CD4-positive, CD25-positive, alpha-beta regulatory T cell (primary cell): ENCODE measurements at regions not wholly inside any gene's neighbourhood (a gene's known extent, or its start where the extent isn't known, plus 50 kb on each side); places are given as distances from the start of the nearest gene placed in this dataset.
"Not testable (repeated sequence)": the region's sequence is repeated elsewhere in the genome, so short reads cannot be mapped to it uniquely, and the experiment has no call there.

Source experiments
- ATAC-seq, 2 donors: fragments of 150-1000 bp; cut with Tn5 transposase; one replicate each; pipeline ENCODE4 v1.10.0; 2021; ENCODE audit warnings: low read depth in 2 of 2, moderate number of reproducible peaks in 2 of 2, moderate library complexity in 1 of 2
- DNase-seq, 3 donors: peaks; one replicate each; pipeline versions ENCODE4 v3.0.0 to v3.0.0-alpha.2; 2012 to 2022; ENCODE audit warnings: mixed read lengths in 1 of 3
- H3K27ac ChIP-seq: one replicate; pipeline ENCODE4 v1.7.0; 2013; ENCODE audit warnings: mild to moderate bottlenecking, low read length; ENCODE audit not compliant: insufficient read depth, poor library complexity, severe bottlenecking
- H3K27me3 ChIP-seq: one replicate; pipeline ENCODE4 v1.7.0; 2013; ENCODE audit warnings: low read length; ENCODE audit not compliant: control insufficient read depth, insufficient read depth
- H3K36me3 ChIP-seq: one replicate; pipeline ENCODE4 v1.7.0; 2013; ENCODE audit warnings: mild to moderate bottlenecking, low read length, moderate library complexity; ENCODE audit not compliant: control insufficient read depth, insufficient read depth
- H3K4me1 ChIP-seq: 2 replicates; pipeline ENCODE4 v1.7.0; 2013; ENCODE audit warnings: mild to moderate bottlenecking, low read length; ENCODE audit not compliant: insufficient read depth, control insufficient read depth, poor library complexity, severe bottlenecking
- H3K4me3 ChIP-seq: one replicate; pipeline ENCODE4 v1.7.0; 2013; ENCODE audit warnings: low read depth, mild to moderate bottlenecking, low read length, moderate library complexity
- H3K9me3 ChIP-seq, 2 experiments: 1 replicate in 1 of 2; 2 replicates in 1 of 2; pipeline ENCODE4 v1.7.0; 2013; ENCODE audit warnings: low read length in 2 of 2, mild to moderate bottlenecking in 1 of 2, moderate library complexity in 1 of 2; ENCODE audit not compliant: control insufficient read depth in 2 of 2
- H3K27ac Mint-ChIP-seq, 3 donors: one replicate each; pipeline ENCODE4 v1.8.0; 2020 to 2022; ENCODE audit warnings: mild to moderate bottlenecking in 3 of 3, mixed read lengths in 3 of 3, moderate library complexity in 2 of 3
- H3K27me3 Mint-ChIP-seq: one replicate; pipeline ENCODE4 v1.8.0; 2022; ENCODE audit warnings: mild to moderate bottlenecking, mixed read lengths
- H3K36me3 Mint-ChIP-seq: one replicate; pipeline ENCODE4 v1.8.0; 2020; ENCODE audit warnings: mixed read lengths
- H3K4me1 Mint-ChIP-seq, 4 donors: one replicate each; pipeline ENCODE4 v1.8.0; 2020 to 2022; ENCODE audit warnings: mixed read lengths in 4 of 4, mild to moderate bottlenecking in 1 of 4
- H3K4me3 Mint-ChIP-seq, 4 donors: one replicate each; pipeline ENCODE4 v1.8.0; 2020 to 2022; ENCODE audit warnings: mild to moderate bottlenecking in 4 of 4, mixed read lengths in 4 of 4, moderate library complexity in 3 of 4
- H3K9me3 Mint-ChIP-seq, 7 donors: one replicate each; pipeline ENCODE4 v1.8.0; 2020 to 2022; ENCODE audit warnings: mixed read lengths in 7 of 7, mild to moderate bottlenecking in 3 of 7, moderate library complexity in 2 of 7

DNA sequence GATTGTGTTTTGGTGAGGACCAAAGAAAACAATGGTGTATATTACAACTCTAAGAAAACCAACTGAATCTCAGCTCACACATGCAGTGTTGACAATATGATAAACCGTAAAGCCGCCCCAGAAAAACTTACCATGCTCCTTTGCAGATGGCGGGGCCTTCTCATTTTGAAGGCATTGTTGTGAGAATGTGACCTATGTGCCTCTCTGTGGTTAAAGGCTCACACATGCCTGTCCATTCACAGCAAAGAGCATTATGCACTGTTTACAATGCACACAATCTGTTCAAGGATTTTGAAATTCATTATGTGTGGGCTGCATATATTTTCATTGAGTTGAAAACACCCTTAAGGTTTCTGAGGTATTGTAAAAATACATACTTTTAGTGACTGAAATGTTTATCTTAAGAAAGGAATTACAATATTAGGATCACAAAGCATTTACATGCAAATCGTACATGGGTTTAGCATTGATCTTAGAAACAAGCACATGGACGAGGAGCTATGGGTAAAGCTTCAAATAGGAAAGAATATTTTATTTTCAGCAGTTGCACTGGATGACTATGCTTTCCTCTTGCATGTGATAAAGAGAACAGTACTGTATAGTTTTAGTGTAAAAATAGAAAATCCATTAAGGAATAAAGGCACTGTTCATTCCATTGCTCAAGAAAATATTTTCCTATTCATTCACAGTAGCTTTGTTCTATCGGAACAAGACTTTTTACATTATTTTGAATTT is 334.3 kb downstream of the ARL4A start:
- no peaks in the 10 kb centered on the region for H3K9me3 ChIP-seq
- ATAC-seq, result no peak
- no peak overlapping the region for H3K4me3 Mint-ChIP-seq
- no peaks in the 10 kb centered on the region for H3K27me3 Mint-ChIP-seq
- H3K27ac ChIP-seq, result no peak overlapping the region
- H3K36me3 Mint-ChIP-seq, result no peaks in the 10 kb centered on the region
- no peaks in the 10 kb centered on the region for H3K9me3 Mint-ChIP-seq
- H3K4me3 ChIP-seq, result no peak overlapping the region
- no peaks in the 10 kb centered on the region for H3K4me1 Mint-ChIP-seq
- no peak for DNase-seq
- H3K36me3 ChIP-seq, result no peaks in the 10 kb centered on the region
- no peak overlapping the region for H3K27ac Mint-ChIP-seq
- H3K4me1 ChIP-seq, result no peaks in the 10 kb centered on the region
- no peaks in the 10 kb centered on the region for H3K27me3 ChIP-seq

DNA sequence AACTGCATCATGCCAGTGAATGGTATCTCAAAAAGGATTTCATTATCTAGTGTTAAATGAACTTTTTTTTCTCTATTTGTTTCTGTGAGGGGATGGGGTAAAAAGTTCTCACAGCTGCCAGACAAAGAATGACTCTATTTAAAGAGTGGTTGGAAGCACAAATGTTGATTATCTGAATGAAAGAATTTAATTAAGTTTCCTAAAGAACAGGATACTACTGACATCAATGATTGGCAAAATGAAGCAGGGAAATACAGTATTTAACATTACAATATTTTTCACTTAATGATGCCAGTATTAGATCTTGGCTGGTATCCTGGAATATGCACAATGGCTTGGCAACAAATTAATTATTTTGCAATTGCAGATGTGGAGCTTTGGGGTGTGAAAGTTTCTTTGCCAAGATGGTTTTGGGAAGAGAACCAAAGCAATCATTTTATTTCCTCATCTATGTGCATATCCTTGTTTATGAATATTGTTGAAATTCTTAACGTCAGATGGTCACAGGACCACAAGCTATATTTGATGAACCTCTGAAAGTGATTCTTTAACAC is 336.8 kb downstream of the ARL4A start:
- Mint-ChIP-seq H3K27me3 (no peaks in the 10 kb centered on the region), H3K4me1 (no peaks in the 10 kb centered on the region), H3K4me3 (no peak overlapping the region), H3K36me3 (no peaks in the 10 kb centered on the region), H3K9me3 (no peaks in the 10 kb centered on the region), H3K27ac (no peak overlapping the region)
- DNase-seq (no peak), ATAC-seq (no peak)
- no peaks in the 10 kb centered on the region for H3K27me3 ChIP-seq
- no peaks in the 10 kb centered on the region for H3K36me3 ChIP-seq
- no peaks in the 10 kb centered on the region for H3K4me1 ChIP-seq
- H3K4me3 ChIP-seq, result no peak overlapping the region
- H3K9me3 ChIP-seq, result no peaks in the 10 kb centered on the region
- no peak overlapping the region for H3K27ac ChIP-seq

DNA sequence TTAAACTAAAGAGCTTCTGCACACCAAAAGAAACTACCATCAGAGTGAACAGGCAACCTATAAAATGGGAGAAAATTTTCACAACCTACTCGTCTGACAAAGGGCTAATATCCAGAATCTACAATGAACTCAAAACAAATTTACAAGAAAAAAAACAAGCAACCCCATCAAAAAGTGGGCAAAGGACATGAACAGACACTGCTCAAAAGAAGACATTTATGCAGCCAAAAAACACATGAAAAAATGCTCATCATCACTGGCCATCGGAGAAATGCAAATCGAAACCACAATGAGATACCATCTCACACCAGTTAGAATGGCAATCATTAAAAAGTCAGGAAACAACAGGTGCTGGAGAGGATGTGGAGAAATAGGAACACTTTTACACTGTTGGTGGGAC is 337.6 kb downstream of the ARL4A start:
- H3K4me1 ChIP-seq, H3K4me1 Mint-ChIP-seq, H3K27me3 Mint-ChIP-seq, H3K9me3 ChIP-seq, H3K4me3 ChIP-seq, DNase-seq, H3K36me3 Mint-ChIP-seq, H3K27ac ChIP-seq, H3K9me3 Mint-ChIP-seq, H3K36me3 ChIP-seq, H3K4me3 Mint-ChIP-seq, H3K27ac Mint-ChIP-seq, H3K27me3 ChIP-seq, ATAC-seq: not testable (repeated sequence)

DNA sequence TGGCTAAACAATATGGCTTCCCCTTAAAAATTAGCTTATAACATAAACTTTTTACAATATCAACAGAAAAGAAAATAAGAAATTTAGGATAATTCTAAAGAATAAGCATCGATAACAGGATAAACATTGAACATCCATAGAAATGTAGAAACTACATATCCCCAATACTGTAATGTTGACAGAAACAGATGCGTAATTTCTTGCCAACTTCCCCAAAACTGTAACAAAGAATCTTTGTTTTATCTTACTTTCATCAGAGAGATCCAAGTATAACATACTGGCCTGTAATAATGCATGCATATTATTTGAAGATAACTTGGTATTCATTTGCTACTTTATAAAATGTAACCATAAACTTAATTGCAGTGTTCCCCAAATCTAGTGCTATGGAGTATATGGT is 339.9 kb downstream of the ARL4A start:
- Mint-ChIP-seq H3K36me3 (no peaks in the 10 kb centered on the region), H3K9me3 (no peaks in the 10 kb centered on the region), H3K4me3 (no peak overlapping the region), H3K27ac (no peak overlapping the region), H3K27me3 (no peaks in the 10 kb centered on the region), H3K4me1 (no peaks in the 10 kb centered on the region)
- no peak for DNase-seq
- Histone ChIP-seq H3K27me3 (no peaks in the 10 kb centered on the region), H3K4me1 (no peaks in the 10 kb centered on the region), H3K27ac (no peak overlapping the region), H3K4me3 (no peak overlapping the region), H3K9me3 (no peaks in the 10 kb centered on the region), H3K36me3 (no peaks in the 10 kb centered on the region)
- ATAC-seq, result no peak

DNA sequence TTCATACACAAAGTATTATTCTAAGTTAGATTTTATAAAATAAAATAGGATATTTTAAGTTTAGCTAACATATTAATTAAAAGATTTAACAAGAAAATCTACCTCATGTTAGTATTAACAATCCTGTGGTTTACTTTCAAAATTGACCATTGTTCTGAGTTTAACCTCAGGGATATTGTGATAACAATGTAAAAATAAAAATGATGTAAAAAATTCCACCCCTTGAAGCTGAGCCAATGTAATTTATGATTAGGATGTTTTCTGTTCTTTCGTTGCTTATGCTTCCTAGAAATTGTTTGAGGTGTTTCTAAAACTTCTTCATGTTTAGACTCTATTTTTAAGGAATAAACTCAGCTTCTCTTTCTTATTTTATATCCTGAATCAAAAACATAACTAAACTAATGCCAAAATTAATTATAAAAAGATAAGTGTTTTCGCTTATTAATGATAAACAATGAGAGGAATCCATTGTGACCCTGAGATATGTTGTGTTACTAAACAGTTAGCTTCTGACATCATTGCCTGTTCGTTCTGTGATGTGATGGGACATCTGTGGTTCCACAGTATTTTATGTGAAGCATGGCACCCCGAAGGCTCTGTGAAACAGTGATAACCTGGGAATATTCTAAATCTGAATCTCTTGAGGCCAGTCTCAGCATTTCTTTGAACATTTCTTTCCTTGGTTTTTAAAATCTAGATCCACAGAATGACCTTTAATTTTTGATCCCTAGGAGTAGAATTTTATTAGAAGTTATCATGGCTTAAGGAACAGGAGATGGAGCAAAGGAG is 340.8 kb downstream of the ARL4A start:
- Mint-ChIP-seq H3K4me1 (no peaks in the 10 kb centered on the region), H3K4me3 (no peak overlapping the region), H3K36me3 (no peaks in the 10 kb centered on the region), H3K27me3 (no peaks in the 10 kb centered on the region), H3K27ac (no peak overlapping the region), H3K9me3 (no peaks in the 10 kb centered on the region)
- Histone ChIP-seq H3K4me3 (no peak overlapping the region), H3K27ac (no peak overlapping the region), H3K4me1 (no peaks in the 10 kb centered on the region), H3K27me3 (no peaks in the 10 kb centered on the region), H3K36me3 (no peaks in the 10 kb centered on the region), H3K9me3 (no peaks in the 10 kb centered on the region)
- DNase-seq, result no peak
- ATAC-seq, result no peak

DNA sequence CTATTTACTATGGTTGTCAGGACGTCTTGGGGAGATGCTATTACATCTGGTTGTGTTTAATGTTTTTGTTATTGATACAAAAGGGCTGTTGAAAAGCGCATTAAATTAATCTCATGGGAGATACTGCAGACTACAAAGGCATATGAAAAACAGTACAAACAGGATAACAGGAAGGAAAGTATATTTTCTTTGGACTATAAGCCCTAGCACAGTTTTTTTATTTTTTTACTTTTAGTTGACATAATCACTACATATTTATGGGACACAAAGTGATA is 341.3 kb downstream of the ARL4A start:
- Mint-ChIP-seq H3K4me3 (no peak overlapping the region), H3K36me3 (no peaks in the 10 kb centered on the region), H3K9me3 (no peaks in the 10 kb centered on the region), H3K27me3 (no peaks in the 10 kb centered on the region), H3K27ac (no peak overlapping the region), H3K4me1 (no peaks in the 10 kb centered on the region)
- Histone ChIP-seq H3K27me3 (no peaks in the 10 kb centered on the region), H3K4me3 (no peak overlapping the region), H3K27ac (no peak overlapping the region), H3K9me3 (no peaks in the 10 kb centered on the region), H3K36me3 (no peaks in the 10 kb centered on the region), H3K4me1 (no peaks in the 10 kb centered on the region)
- ATAC-seq (no peak), DNase-seq (no peak)

DNA sequence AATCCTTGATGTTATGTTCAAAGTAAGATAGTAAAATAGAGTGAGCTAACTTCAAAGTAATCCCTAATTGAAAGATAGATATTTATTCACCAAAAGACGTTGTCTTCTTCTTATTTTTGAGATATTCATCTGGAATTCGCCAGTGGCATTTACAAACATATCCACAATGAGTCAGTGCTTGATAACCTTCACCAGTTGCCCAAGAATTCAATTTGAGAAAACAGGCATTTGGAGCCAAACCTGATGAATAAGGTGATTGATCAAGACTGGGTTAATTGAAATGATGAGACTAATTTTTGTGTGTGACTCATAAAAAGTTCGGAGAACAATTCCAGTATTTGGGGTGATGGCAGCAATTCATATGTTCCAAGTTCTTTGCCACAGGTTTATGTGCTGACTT is 344.0 kb downstream of the ARL4A start:
- ATAC-seq, result no peak
- H3K9me3 Mint-ChIP-seq, result peaks cover 0 to 8% (median 4%) of the 10 kb centered on the region in 7 donors
- H3K36me3 ChIP-seq, result no peaks in the 10 kb centered on the region
- no peaks in the 10 kb centered on the region for H3K9me3 ChIP-seq
- no peaks in the 10 kb centered on the region for H3K27me3 ChIP-seq
- no peak overlapping the region for H3K27ac ChIP-seq
- no peak overlapping the region for H3K4me3 ChIP-seq
- no peaks in the 10 kb centered on the region for H3K27me3 Mint-ChIP-seq
- H3K4me3 Mint-ChIP-seq, result no peak overlapping the region
- no peaks in the 10 kb centered on the region for H3K4me1 Mint-ChIP-seq
- H3K27ac Mint-ChIP-seq, result no peak overlapping the region
- no peaks in the 10 kb centered on the region for H3K4me1 ChIP-seq
- no peaks in the 10 kb centered on the region for H3K36me3 Mint-ChIP-seq
- no peak for DNase-seq

DNA sequence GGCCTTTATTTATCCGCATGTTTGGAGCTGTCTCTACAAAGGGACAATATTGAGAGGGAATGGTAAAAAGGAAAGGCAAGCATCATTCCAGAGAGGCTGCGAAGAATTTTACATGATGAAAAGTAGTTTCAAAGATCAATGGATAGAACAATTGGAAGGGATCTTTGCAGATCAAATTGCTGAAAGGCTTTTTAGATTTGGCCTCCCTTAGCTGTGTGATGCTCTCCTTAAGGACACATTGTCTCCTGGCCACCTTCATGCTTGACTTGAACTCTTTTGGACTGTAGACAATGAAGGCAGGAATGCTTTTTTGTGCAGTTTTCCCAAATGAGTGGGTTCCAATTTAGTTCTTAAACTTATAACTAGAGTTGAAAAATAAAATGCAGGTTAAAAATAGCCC is 344.7 kb downstream of the ARL4A start:
- Histone ChIP-seq H3K4me1 (no peaks in the 10 kb centered on the region), H3K4me3 (no peak overlapping the region), H3K27ac (no peak overlapping the region), H3K27me3 (no peaks in the 10 kb centered on the region), H3K36me3 (no peaks in the 10 kb centered on the region), H3K9me3 (no peaks in the 10 kb centered on the region)
- Mint-ChIP-seq H3K36me3 (no peaks in the 10 kb centered on the region), H3K9me3 (peaks cover 0 to 12% (median 4%) of the 10 kb centered on the region in 7 donors), H3K4me1 (no peaks in the 10 kb centered on the region), H3K27ac (no peak overlapping the region), H3K4me3 (no peak overlapping the region), H3K27me3 (no peaks in the 10 kb centered on the region)
- no peak for DNase-seq
- no peak for ATAC-seq
